ENCODE measurements at regions not wholly inside any gene's neighbourhood (a gene's known extent, or its start where the extent isn't known, plus 50 kb on each side); places are given as distances from the start of the nearest gene placed in this dataset.

GRCh38 chr4:24024157-24024556 lies 134.3 kb upstream of the PPARGC1A start:
- TF ChIP-seq TAF1 (IDR thresholded peaks at IDR 0.05; ENCODE audit: control insufficient read depth, extremely low read depth, insufficient read depth, low read length, severe bottlenecking) (no peak), ZNF655 (CRISPR knock-in tag; IDR thresholded peaks at IDR 0.05) (no peak), TRIM24 (IDR thresholded peaks at IDR 0.05) (no peak), E2F1 (CRISPR knock-in tag; IDR thresholded peaks at IDR 0.05) (no peak), ZBED1 (IDR thresholded peaks at IDR 0.05) (no peak)
